ENCODE measurements at regions not wholly inside any gene's neighbourhood (a gene's known extent, or its start where the extent isn't known, plus 50 kb on each side); places are given as distances from the start of the nearest gene placed in this dataset.

DNA sequence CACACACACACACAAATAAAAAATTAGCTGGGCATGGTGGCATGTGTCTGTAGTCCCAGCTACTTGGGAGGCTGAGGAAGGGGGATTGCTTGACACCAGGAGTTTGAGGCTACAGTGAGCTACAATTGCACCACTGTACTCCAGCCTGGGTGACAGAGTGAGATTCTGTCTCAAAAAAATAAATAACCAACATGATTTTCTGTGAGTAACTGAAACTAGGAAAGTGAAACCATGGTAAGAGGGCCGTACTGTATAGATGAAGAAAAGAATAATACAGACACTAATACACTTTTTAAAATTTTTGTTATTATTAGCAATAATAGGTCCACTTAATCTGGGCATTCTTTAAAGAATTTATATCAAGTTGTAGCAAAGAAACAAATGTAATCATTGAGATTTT, 170.9 kb downstream of the HGF start:
- no peak for DNase-seq (ENCODE audit: extremely low read depth, insufficient read length)
- TF ChIP-seq, protein P1, sequence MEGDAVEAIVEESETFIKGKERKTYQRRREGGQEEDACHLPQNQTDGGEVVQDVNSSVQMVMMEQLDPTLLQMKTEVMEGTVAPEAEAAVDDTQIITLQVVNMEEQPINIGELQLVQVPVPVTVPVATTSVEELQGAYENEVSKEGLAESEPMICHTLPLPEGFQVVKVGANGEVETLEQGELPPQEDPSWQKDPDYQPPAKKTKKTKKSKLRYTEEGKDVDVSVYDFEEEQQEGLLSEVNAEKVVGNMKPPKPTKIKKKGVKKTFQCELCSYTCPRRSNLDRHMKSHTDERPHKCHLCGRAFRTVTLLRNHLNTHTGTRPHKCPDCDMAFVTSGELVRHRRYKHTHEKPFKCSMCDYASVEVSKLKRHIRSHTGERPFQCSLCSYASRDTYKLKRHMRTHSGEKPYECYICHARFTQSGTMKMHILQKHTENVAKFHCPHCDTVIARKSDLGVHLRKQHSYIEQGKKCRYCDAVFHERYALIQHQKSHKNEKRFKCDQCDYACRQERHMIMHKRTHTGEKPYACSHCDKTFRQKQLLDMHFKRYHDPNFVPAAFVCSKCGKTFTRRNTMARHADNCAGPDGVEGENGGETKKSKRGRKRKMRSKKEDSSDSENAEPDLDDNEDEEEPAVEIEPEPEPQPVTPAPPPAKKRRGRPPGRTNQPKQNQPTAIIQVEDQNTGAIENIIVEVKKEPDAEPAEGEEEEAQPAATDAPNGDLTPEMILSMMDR (IDR thresholded peaks at IDR 0.05; ENCODE audit: insufficient read depth, low read length, poor library complexity, severe bottlenecking): no peak
- H3K4me3 ChIP-seq (replicated peaks; ENCODE audit: low read depth, low read length): no peak overlapping the region
- H3K27me3 ChIP-seq (replicated peaks; ENCODE audit: control insufficient read depth, insufficient read depth, low read length): no peaks in the 10 kb centered on the region
- no peaks in the 10 kb centered on the region for H3K36me3 ChIP-seq (ENCODE audit: control insufficient read depth, insufficient read depth, low read length)

DNA sequence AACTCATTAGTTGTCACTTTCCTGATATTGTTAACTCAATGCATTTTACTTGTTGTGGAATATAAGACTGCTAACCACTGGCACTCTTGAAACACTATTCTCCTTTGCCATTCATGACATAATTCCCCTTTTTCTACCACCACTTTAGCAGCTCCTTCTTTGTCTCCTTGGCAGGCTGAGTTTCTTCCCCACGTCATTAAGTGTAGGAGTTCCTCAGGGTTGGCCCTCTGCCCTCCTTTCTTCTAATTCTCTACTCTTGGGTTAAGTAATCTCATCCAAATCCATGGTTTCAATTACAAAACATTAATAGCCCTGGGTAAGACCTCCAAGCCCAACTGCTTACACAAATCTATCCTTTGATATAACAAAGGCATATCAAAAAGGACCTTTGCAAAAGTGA, 175.1 kb downstream of the HGF start:
- no peak for DNase-seq (ENCODE audit: extremely low read depth, insufficient read length)
- Histone ChIP-seq H3K27me3 (replicated peaks; ENCODE audit: control insufficient read depth, insufficient read depth, low read length) (no peaks in the 10 kb centered on the region), H3K4me3 (replicated peaks; ENCODE audit: low read depth, low read length) (no peak overlapping the region), H3K36me3 (ENCODE audit: control insufficient read depth, insufficient read depth, low read length) (no peaks in the 10 kb centered on the region)
- TF ChIP-seq, protein P1 (IDR thresholded peaks at IDR 0.05; ENCODE audit: insufficient read depth, low read length, poor library complexity, severe bottlenecking): no peak

DNA sequence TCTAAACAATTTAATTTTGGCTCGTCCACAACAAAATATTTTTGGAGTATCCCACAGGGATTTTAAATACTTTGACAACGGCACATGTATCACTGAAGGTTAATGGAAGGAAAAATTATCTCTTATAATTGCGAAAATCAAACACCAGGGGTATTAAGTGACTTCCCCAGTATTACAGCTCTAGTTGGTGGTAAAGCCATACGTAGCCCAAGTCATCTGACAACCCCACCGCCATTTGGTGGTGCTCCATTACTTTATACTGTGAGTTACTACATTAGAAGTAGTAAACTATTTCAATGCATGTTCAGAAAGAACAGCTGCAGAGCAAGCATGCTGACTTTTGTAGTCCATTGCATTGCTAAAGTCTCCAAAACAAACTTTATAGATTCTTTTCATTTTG, 179.7 kb downstream of the HGF start:
- Histone ChIP-seq H3K36me3 (ENCODE audit: control insufficient read depth, insufficient read depth, low read length) (no peaks in the 10 kb centered on the region), H3K4me3 (replicated peaks; ENCODE audit: low read depth, low read length) (no peak overlapping the region), H3K27me3 (replicated peaks; ENCODE audit: control insufficient read depth, insufficient read depth, low read length) (no peaks in the 10 kb centered on the region)
- TF ChIP-seq, protein P1 (IDR thresholded peaks at IDR 0.05; ENCODE audit: insufficient read depth, low read length, poor library complexity, severe bottlenecking): no peak
- DNase-seq (ENCODE audit: extremely low read depth, insufficient read length): no peak

DNA sequence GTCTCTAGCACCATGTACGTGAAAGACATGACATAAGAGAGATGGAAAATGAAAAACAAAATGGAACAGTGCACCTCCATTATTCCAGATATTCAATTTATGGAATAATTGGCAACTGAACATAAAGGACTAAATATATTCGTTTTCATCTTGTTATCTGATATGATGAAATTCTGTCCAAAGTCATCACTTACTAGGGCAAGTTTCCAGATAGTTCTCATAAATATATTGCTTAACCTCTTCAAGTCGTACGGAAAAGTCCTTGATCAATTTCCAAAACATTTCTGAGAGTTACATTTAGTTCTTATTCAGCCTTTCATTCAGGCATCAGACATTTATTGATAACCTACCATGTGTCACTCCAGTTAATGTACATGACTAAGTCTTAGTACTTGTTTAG, 185.2 kb downstream of the HGF start:
- TF ChIP-seq, protein P1 (IDR thresholded peaks at IDR 0.05; ENCODE audit: insufficient read depth, low read length, poor library complexity, severe bottlenecking): no peak
- H3K36me3 ChIP-seq (ENCODE audit: control insufficient read depth, insufficient read depth, low read length): no peaks in the 10 kb centered on the region
- no peak overlapping the region for H3K4me3 ChIP-seq (replicated peaks; ENCODE audit: low read depth, low read length)
- DNase-seq (ENCODE audit: extremely low read depth, insufficient read length): no peak
- H3K27me3 ChIP-seq (replicated peaks; ENCODE audit: control insufficient read depth, insufficient read depth, low read length): no peaks in the 10 kb centered on the region

DNA sequence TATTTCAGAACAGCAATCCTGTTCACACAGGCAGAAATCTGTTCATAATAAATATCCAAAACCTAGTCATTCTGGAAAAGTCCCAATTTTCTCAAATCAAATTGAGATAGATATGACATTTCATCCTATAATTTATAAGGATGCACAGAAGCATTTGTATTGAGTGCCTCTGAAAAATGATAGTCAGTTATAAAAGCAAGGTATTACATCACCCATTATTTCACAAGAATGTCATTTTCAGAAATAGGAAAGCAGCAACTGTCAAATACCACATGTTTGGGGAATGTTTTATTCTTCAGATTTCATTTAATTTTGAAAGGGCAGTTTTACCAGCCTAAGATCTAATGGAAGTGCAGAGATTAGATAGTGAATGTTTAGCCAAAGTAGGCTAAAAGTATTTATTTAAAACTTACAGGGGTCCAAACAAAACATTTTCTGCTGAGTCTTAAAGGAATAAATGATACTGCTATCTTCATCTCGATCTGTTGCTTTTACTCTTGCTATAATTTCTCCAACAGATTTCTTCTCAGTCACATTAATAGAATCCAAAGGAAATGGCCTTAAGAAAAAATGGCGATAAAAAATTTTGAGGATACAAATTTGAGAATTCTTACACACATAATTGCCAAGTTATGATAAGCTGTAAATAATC, 185.8 kb downstream of the HGF start:
- Histone ChIP-seq H3K4me3 (replicated peaks; ENCODE audit: low read depth, low read length) (no peak overlapping the region), H3K27me3 (replicated peaks; ENCODE audit: control insufficient read depth, insufficient read depth, low read length) (no peaks in the 10 kb centered on the region), H3K36me3 (ENCODE audit: control insufficient read depth, insufficient read depth, low read length) (no peaks in the 10 kb centered on the region)
- no peak for DNase-seq (ENCODE audit: extremely low read depth, insufficient read length)
- TF ChIP-seq, protein P1 (IDR thresholded peaks at IDR 0.05; ENCODE audit: insufficient read depth, low read length, poor library complexity, severe bottlenecking): no peak

DNA sequence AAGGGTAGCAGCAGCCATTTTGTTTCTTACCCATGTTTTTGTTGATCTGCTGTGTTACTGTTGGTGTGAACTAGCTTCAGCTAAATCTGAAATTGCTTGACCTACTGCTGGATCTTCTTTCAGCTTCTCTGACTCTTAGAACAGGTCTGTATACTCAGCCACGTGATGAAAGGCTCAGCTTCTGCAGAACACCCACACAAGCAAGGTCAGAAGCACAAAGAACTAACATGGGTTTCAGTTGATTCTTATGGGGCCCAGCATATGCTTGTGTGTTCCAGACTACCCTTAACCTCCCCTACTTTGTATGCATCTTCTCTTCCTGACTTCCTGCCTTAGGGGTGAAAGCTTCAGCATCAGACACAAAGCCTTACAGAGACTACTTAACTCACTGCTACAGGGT, 186.8 kb downstream of the HGF start:
- DNase-seq (ENCODE audit: extremely low read depth, insufficient read length): no peak
- Histone ChIP-seq H3K27me3 (replicated peaks; ENCODE audit: control insufficient read depth, insufficient read depth, low read length) (no peaks in the 10 kb centered on the region), H3K4me3 (replicated peaks; ENCODE audit: low read depth, low read length) (no peak overlapping the region), H3K36me3 (ENCODE audit: control insufficient read depth, insufficient read depth, low read length) (no peaks in the 10 kb centered on the region)
- TF ChIP-seq, protein P1 (IDR thresholded peaks at IDR 0.05; ENCODE audit: insufficient read depth, low read length, poor library complexity, severe bottlenecking): no peak

Measured in GM06990 (cell line).